NCI-H1436 treated with DMSO at 0.1 percent for 48 hours (cell line): ENCODE measurements at regions not wholly inside any gene's neighbourhood (a gene's known extent, or its start where the extent isn't known, plus 50 kb on each side); places are given as distances from the start of the nearest gene placed in this dataset.
"Not testable (repeated sequence)": the region's sequence is repeated elsewhere in the genome, so short reads cannot be mapped to it uniquely, and the experiment has no call there.

ENCODE experiments used
- DNase-seq: peaks from one replicate; lab custom pipeline; 2025; lab: John Stamatoyannopoulos, UW

DNA sequence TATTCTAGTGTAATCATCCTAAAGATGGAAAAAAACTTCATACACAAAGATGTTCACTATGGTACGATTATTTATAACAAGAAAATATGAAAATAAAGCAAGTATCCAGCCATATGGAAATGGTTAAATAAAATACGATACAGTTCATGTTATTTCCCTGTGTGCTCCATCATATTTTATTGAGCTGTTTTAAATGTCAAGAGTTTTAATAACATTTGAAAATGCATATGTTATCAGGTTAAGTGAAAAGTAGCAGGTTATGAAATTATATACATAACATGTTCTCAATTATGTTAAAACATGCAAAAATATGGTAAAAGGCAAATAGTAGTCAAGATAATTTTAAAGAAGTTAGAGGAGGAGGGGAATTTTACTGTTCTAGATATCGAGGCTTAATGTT lies 192.0 kb downstream of the HNRNPD start:
- DNase-seq = no peak

DNA sequence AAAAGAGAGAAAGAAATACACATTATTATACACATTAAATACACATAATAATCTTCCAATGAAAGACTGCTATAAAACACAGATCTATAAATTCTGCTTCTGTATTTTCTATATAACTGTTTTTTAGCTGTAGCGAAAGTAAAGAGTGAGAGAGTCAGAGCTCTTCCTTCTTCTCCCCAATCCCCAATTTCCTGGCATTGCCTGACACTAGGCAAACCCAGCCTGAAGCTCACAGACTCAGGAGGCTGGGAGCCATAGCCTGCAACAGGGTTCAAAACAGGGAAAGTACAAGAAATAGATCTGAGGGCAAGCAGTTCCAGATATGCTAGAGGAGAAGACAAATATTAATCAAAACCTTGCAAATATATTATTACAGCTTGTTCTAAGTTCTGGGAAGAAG lies 201.6 kb downstream of the HNRNPD start:
- DNase-seq = no peak

DNA sequence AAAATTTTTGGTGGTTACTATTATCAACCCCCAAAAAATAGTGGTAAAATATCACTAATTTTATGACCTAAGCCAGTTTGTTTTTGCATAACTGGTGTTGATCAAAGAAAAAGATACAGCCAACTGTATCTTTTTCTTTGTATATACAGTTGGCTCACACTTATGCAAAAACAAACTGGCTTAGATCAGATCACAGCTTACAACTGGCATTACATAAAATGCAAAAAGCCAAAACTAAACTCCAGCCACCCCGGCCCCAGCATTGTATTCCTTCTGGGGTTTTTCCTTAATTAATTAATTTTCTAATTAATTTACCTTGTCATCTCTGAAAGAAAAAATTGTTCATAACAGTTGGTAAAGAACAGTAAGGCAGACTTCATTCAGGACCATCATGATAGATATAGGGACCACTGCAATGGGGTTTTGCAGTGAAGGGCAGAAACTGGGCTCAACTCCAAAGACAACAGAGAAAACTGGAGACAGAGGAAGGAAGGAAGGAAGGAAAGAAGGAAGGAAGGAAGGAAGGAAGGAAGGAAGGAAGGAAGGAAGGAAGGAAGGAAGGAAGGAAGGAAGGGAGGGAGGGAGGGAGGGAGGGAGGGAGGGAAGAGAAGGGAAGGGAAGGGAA lies 202.1 kb downstream of the HNRNPD start:
- no peak for DNase-seq

DNA sequence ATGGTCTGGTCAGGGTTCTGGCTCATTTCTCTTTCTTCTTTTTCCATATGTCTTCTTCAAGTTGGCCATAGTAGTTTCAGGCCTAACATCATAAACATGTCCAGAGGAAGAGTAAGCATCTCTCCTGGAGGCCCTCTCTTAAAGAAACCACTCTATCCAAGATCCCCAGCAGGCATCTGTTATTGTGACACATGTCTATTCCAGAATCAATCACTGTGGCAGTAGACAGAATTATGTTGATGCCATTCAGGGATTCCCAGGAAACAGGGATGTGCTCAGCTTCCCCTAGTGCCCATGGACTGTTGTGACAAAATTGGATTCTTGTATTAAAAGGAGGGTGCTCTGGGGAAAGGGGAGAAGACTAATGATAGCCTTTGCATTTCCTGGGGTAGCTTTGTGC lies 224.0 kb downstream of the HNRNPD start:
- no peak for DNase-seq

DNA sequence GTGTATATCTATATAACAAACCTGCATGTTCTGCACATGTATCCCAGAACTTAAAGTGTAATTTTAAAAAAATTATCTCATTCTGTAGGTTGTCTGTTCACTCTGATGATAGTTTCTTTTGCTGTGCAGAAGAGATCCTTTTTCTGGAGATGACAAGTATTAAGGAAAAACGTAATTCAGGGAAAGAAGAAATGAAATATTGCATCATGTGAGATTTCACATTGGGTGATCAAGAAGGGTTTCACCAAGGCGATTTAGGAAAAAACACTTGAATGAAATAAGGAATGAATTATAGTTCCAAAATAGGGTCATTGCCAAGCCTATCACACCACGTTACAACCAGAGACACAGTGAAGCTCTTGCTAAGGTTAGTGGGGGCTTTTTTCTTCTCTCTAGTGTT lies 227.9 kb downstream of the HNRNPD start:
- no peak for DNase-seq

DNA sequence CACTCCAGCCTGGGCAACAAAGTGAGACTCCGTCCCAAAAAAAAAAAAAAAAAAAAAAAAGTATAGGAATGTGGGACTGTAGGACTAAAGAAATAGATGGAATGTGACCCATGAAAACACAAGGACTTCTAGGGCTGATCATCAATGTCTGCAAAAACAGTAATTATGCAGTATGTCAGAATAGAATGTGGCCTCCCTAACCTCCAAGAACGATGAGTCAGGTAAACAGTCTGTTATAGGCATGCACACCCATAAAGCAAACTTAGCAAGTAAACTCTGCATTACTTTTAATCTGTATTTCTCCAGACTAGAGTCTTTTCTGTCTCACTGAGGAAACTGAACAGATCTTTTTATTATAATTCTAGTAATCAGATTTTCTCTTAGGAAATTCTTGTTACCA lies 233.4 kb downstream of the HNRNPD start:
- DNase-seq = no peak

DNA sequence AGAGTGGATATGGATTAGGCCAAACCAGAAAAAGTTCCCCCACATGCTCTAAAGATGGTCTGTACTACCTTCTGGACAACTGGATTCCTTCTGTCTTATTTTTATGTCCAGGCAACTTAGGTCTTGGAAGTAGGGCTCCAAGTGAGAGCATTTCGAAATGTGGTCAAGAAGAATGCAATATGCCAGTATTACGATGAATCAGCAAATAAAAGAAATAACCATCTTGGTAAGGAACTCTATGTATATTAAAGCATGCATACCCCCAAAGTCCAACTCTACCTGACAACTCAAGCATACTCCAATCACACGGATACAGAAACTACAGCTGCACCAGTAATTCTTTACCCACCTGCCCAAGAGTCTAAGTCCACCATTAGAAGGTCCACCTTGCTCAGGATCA lies 234.5 kb downstream of the HNRNPD start:
- DNase-seq = no peak

DNA sequence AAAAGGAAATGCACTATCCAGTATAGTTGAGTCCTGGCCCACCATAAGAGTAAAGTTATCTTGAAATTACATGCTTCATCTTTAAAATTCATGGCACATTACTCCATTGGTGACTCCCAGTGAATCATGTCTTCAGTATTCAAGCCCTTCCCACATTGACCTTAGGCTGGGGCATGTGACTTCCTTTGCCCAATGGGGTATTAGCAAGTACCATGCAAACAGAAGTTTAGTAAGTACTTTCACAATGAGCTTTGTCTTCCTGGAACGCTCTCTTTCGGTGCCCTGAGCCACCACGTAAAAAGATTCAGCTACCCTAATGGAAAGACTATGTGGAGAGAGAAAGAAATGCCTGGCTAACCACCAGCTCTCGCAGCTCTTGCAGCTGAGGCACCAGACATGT lies 235.4 kb downstream of the HNRNPD start:
- no peak for DNase-seq

DNA sequence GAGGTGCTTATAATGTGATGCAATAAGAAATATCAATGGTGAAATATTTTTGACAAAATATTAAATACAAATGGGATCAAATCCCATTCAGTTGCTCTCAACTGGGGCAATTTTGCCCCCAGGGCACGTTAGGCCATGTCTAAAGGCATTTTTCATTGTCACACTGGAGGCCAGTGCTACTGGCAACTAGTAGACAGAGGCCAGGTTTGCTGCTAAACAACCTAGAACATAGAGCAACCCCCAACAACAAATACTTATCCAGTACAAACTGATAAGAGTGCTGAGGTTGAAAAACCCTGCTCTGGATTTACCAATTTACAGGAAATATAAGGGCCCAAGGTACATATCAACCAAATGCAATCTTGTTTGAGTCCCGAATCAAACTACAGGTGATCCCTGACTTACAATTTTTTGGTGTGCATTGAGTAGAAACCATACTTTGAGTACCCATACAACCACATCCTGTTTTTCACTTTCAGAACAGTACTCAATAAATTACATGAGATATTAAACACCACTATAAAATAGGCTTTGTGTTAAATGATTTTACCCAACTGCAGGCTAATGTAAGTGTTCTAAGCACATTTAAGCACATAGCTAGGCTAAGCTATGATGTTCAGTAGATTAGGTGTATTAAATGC lies 237.5 kb downstream of the HNRNPD start:
- DNase-seq = no peak

DNA sequence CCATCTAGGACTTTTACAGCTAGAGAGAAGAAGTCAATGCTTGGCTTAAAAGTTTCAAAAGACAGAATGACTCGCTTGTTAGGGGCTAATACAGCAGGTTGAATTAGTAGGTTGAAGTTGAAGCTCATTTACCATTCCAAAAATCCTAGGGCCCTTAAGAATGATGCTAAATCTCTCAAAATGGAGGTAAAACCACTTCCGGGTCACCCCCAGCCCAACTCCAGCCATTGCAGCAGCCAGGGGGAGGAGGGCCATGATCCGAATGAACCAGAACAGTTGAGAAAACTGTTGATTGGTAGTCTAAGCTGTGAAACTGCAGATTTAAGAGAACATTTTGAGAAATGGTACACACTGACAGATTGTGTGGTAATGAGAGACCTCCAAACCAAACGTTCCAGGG lies 245.4 kb downstream of the HNRNPD start:
- DNase-seq = no peak

DNA sequence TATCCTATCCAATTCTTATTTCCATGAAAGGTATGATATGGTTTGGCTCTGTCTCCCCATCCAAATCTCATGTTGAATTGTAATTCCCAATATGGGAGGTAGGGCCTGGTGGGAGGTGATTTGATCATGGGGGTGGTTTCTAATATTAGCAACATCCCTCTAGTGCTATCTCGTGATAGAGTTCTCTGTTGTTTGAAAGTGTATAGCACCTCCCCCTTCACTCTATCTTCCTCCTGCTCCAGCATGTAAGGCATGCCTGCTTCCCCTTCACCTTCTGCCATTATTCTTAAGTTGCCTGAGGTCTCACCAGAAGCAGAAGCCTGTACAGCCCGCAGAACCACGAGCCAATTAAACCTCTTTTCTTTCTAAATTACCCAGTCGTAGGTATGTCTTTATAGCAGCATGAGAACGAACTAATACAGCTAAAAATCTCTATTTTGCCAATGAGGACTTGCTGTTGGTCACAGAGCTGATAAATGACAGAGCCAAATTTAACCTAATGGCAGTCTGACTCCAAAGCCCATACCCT lies 247.2 kb downstream of the HNRNPD start:
- no peak for DNase-seq

DNA sequence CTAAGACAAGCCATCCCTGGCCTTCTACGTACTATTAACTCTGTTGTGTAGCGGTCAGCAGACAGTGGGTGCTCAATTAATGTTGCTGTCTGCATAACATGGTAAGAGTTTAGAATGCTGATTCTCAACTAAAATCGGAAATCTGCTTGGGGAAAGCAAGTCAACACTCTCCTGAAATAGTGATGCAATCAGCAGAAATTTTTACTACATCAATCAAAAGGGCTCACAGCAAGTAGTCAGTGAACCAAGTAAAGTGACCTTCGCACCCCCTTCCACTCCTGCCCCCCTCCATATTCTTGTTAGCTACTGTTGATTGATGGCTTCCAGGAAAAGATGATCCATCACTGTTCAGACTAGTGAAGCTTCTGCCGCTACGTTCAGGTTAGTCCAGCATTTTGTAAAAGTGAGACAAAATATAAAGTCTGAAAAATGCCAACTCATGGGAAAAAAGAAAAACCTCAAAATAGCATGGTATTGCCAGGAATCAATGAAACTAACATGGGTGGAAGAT lies 247.9 kb downstream of the HNRNPD start:
- DNase-seq = no peak

DNA sequence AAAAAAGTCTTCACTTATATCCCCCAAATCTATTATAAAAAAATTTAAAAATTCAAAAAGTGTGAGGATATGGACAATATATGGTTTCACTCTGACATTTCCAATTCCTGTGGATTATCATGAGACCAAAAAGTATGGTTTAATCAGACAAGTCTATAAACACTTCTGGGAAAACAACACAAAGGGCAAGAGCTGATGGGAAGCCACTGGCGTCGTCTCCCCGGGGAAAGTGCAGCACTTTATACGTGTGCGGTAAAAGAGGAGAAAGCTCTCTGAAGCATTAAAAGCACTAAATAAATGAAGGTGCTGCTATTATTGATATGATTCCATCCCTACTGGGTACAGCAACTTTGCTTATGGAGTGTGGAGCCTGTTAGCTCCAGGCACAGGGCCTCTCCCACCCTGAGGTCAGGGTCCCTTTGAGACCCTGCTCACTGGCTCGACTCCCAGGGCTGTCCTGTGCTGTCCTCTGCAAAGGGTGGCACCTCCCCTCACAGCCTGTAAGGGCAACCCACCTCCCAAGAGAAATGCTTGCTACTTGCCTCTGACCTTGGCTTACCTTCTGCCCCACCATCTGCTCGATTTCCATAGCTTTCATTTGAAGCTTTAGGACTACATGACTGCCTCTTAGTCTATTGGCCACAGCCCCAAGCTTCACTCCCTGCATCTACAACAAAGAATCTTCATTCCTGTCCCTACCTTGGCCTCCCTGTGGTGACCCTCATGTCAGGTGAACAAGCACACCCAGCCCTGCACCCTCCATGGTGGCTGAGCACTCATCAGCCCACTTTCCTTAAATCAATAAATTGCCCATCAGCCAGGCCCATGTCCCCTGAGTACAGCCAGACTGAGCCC lies 248.6 kb downstream of the HNRNPD start:
- DNase-seq = no peak

DNA sequence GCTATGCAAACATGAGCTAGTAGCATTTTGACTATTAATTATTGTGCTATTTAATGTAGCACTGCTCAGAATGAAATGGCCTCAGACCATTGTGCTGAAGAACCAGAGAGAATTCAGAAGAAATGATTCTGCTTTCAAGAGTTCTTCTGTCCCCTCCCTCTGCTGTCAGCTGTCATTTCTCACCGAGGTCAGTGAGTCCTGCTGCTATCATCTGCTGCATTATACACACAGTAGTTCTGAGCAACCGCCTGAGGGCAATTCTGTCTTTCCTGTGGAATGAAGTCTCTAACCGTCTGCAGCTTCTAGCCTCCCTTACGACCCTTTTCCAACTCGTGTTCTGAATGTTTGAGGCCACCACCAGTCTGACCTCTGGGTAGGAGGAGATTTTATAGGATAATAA lies 249.4 kb downstream of the HNRNPD start:
- no peak for DNase-seq

DNA sequence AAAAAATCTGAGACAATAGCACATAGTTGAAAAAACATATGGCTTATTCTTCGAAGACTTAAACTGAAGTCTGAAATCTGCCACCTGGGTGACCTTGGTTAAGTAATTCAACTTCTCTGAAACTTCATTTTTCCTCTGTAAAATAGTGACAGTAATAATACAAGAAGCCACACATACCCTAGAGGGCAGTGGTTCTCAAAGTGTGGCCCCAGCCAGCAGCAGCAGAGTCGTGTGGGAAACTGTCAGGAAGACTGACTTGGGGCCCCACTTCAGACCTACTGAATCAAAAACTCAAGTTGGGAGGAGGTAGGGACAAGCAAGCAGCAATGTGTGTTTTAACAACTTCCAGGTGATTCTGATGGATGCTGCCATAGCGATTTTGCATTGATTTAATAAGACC lies 249.9 kb downstream of the HNRNPD start:
- no peak for DNase-seq

DNA sequence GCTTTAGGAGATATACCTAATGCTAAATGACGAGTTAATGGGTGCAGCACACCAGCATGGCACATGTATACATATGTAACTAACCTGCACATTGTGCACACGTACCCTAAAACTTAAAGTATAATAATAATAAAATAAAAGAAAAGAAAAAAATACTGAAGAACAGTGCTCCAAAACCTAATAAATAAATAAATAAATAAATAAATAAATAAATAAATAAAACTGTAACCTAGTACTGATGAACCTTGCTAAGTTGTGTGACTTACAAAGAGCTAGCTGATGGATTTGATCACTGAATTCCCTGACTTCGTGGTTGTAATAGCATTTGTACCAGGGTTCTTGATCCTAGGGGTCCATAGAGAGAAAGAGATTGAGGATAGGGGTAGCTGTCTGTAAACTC lies 258.6 kb downstream of the HNRNPD start:
- DNase-seq = not testable (repeated sequence)

DNA sequence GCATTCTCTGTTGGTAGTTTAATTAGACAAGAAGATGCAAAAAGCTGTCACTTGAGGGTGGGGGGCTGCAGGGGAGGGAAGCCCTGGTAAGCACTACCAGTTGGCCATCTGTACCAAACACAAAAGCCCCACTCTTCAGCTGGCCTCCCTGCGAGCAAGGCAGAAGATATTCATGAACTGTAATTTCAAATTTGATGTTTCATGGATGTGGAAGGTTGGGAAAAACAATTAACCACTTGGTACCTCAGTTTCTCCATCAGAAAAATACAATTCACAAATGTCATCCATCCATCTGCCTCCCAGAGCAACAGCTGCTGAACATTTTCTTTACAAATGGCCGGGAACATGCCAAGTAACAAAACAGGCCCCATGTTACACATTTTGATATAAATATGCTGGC lies 265.3 kb downstream of the HNRNPD start:
- DNase-seq = no peak

DNA sequence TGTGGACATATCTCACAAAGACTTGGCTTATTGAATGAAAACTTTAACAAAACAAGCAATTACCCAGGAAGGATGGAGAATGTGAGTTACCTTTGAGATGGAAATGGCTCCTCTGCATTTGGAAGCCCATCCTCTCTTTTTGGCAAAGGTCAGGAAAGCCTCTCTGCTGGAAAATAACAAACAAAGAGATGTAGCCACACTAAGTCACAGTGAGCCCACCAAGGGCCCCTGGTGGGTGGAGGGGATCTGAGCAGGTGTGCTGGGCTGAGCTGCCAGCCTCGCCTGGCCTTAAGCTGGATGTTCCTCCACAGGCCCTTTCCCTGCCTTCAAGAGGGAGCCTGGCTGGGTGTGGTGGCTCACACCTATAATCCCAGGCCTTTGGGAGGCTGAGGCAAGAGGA lies 269.2 kb downstream of the HNRNPD start:
- DNase-seq = no peak

DNA sequence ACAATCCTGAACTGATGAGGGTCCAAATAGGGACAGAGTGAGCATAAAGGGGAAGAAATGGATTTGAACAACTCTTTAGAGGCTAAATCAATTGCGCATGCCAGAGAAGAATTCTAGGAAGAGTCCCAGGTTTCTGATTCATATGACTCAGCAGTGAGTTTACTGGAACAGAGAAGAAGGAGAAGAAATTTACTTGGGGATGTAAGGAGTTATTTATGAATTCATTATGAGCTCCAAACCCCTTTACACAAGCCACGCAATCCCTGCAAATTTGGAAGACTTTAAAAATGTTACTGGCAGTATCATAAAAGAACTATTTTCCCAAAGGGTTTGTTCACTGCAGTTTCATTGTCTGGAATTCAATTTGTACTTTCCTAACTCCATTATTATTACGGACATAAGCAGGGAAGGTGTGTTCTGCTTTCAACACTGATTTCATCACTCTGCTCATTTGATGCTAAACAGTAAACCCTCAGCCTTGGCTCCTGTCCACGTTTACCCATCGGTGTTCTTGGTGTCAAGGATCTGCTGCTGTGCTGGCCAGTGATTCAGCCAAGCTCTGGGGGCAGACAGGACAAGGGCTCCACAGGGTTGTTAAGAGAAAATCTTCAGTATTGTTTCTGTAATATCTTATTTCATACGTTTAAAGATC lies 273.7 kb downstream of the HNRNPD start:
- no peak for DNase-seq

DNA sequence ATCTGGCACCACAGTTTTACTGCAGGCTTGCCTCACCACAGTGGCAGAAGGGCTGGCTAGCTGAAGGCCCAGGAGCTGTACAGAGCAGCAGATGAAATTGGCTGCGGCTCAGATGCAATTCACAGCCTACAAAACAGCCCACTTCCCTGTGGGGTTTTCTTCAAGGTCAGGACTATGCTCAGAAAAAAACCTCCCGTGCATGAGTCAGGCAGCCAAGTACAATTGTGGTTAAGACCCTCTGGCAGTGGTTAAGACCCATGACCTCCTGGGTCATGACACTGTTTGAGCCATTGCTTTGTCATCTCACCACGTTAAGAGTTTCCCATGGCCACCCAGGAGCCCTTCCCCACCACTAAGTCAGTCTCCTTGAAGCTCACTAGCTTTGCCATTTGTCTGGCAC lies 276.3 kb downstream of the HNRNPD start:
- no peak for DNase-seq

DNA sequence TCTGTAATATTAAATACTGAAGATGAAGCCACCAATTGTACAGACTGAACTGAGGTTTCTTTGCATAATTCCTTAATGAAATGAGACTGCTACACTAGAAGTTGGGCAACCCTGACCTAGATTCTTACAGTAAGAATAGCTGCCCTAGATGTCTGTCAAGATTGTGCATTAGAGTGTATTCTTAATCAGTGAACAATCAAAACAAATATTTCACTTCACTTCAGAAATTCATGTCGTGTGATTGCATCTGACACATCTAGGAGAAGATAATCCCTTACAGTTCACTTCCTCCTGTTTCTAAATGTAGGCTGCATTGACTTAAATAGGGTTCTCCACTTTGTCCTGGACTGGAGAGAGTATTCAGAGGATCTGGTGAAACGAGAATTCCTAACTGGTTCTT lies 283.1 kb downstream of the HNRNPD start:
- no peak for DNase-seq

DNA sequence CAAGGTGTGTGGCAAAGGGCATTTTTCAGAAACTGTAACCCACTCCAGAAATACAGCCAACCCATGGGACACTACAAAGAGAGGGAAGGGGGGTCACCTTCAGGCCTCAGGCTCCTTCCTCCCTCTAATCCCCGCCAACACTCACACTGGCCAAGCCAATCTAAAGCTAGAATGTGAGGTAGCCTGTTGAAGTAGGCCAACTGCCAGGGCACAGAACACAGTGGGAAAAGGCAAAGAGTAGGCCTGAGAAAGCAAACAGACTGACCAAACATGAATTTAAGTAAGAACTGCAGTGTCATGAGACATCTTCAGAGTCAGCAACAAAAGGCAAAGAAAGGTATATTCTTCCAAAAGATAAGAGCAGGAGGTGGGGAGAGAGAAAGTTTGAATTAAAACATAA lies 289.0 kb downstream of the HNRNPD start:
- DNase-seq = no peak
